Upper lobe of left lung (tissue), 6 donors: ENCODE measurements at regions not wholly inside any gene's neighbourhood (a gene's known extent, or its start where the extent isn't known, plus 50 kb on each side); places are given as distances from the start of the nearest gene placed in this dataset.

ENCODE experiments used
- ATAC-seq, 2 donors: fragments of 200-7000 bp; cut with Tn5 transposase; one replicate each; pipeline ENCODE4 v1.9.1; 2022; ENCODE audit warnings: mild to moderate bottlenecking in 2 of 2, moderate library complexity in 2 of 2; ENCODE audit not compliant: low FRiP score in 2 of 2
- DNase-seq, 2 donors: peaks; one replicate each; pipeline ENCODE4 v3.0.0-alpha.2; 2019 to 2020
- H3K27ac ChIP-seq, 4 donors: fragments of 200-600 bp; sonication (generic); one replicate each; pipeline ENCODE4 v1.5.1; 2016 to 2019
- H3K27me3 ChIP-seq, 4 donors: fragments of 200-600 bp; sonication (generic); one replicate each; pipeline ENCODE4 v1.5.1; 2017 to 2019
- H3K36me3 ChIP-seq, 4 donors: fragments of 200-600 bp; sonication (generic); one replicate each; pipeline ENCODE4 v1.5.1; 2016 to 2019
- H3K4me1 ChIP-seq, 4 donors: fragments of 200-600 bp; sonication (generic); one replicate each; pipeline ENCODE4 v1.5.1; 2018 to 2019
- H3K4me3 ChIP-seq, 4 donors: fragments of 200-600 bp; sonication (generic); one replicate each; pipeline ENCODE4 v1.5.1; 2017 to 2019; ENCODE audit warnings: mild to moderate bottlenecking in 2 of 4, moderate library complexity in 1 of 4
- H3K9me3 ChIP-seq, 4 donors: fragments of 200-600 bp; sonication (generic); one replicate each; pipeline ENCODE4 v1.5.1; 2018 to 2019
- EP300 ChIP-seq, 4 donors: sonication (generic); formaldehyde crosslinking; IDR thresholded peaks; one replicate each; pipeline ENCODE4 v1.5.1; 2017; ENCODE audit warnings: antibody characterized with exemption in 4 of 4, control low read depth in 2 of 4
- POLR2A ChIP-seq, 4 donors: fragments of 450-650 bp; IDR thresholded peaks; one replicate each; pipeline ENCODE4 v1.5.1; 2016 to 2017; ENCODE audit warnings: antibody characterized with exemption in 4 of 4, mild to moderate bottlenecking in 2 of 4
- POLR2AphosphoS5 ChIP-seq, 2 donors: sonication (generic); formaldehyde crosslinking; IDR thresholded peaks; one replicate each; pipeline ENCODE4 v1.5.1; 2017; ENCODE audit warnings: antibody characterized with exemption in 2 of 2
- WGBS, 2 donors: methylation state at CpG; one replicate each; pipeline ENCODE4 v1.1.5; 2017 to 2018; 5-methylcytosine and 5-hydroxymethylcytosine counted together
- TF ChIP-seq, protein P1 (sequence below), 6 experiments: fragments of 450-650 bp in 4 of 6; fragments of 200-600 bp in 2 of 6; sonication (generic) in 2 of 6; IDR thresholded peaks; one replicate each; pipeline ENCODE4 v1.5.1; 2016 to 2019; ENCODE audit warnings: antibody characterized with exemption in 6 of 6
- donor health status: DM: no; HTN: no; CAD: no; lungs with moderate emphysema.
- donor health status: DM: no; HTN: yes; CAD: no; lungs with severe emphysema.

DNA sequence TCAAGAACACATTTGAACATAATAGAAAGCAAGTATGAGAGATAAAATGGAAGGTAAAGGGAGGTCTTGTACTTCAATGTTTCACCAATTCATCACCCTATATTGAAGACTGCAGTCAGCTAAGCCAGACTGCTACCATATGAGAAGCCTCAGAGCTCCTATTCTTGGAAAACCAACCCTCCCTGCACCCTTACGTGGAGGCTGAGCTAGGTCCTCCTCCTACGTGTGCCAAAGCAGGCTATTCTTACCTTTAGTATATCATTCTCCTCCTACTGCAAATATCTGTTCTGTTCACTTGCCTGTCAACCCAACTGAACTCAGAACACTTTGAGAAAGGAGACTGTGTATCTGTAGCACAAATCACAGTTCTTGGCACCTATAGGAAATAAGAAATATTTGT lies 255.8 kb upstream of the HNRNPA3 start:
- no peak for TF ChIP-seq POLR2AphosphoS5 (IDR thresholded peaks at IDR 0.05)
- no peak for TF ChIP-seq EP300 (IDR thresholded peaks at IDR 0.05)
- Histone ChIP-seq H3K27ac (no peak overlapping the region), H3K36me3 (no peaks in the 10 kb centered on the region), H3K27me3 (no peaks in the 10 kb centered on the region), H3K9me3 (no peaks in the 10 kb centered on the region), H3K4me3 (no peak overlapping the region), H3K4me1 (no peaks in the 10 kb centered on the region)
- 87 to 89% methylated on average over 2 of the region's 2 CpGs for WGBS, 2 donors
- DNase-seq (no peak), ATAC-seq (no peak)

DNA sequence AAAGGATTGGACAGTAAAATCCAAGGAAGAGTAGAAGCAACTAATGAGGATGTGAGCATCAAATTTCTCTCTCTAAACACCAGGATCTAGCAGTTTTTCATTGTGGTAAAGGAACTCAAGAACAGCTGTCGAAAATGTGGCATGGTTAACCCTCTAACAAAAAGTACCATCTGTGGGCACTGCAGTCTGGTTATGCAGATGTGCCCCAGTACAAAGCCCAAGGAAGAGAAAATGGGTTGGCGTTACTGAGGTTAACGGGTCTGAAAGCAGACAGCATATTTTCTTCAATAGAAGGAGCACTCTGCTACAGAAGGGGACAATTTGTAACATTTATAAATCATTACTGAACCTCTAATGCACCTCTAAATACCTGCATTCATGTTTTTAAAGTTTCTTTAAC lies 253.0 kb upstream of the HNRNPA3 start:
- no peaks in the 10 kb centered on the region for H3K9me3 ChIP-seq
- no peaks in the 10 kb centered on the region for H3K36me3 ChIP-seq
- H3K27me3 ChIP-seq: no peaks in the 10 kb centered on the region
- WGBS, 2 donors: 73 to 83% methylated on average over 3 of the region's 3 CpGs
- H3K4me1 ChIP-seq: no peaks in the 10 kb centered on the region
- TF ChIP-seq POLR2A (IDR thresholded peaks at IDR 0.05) (no peak), EP300 (IDR thresholded peaks at IDR 0.05) (no peak), POLR2AphosphoS5 (IDR thresholded peaks at IDR 0.05) (no peak)
- TF ChIP-seq, protein P1, sequence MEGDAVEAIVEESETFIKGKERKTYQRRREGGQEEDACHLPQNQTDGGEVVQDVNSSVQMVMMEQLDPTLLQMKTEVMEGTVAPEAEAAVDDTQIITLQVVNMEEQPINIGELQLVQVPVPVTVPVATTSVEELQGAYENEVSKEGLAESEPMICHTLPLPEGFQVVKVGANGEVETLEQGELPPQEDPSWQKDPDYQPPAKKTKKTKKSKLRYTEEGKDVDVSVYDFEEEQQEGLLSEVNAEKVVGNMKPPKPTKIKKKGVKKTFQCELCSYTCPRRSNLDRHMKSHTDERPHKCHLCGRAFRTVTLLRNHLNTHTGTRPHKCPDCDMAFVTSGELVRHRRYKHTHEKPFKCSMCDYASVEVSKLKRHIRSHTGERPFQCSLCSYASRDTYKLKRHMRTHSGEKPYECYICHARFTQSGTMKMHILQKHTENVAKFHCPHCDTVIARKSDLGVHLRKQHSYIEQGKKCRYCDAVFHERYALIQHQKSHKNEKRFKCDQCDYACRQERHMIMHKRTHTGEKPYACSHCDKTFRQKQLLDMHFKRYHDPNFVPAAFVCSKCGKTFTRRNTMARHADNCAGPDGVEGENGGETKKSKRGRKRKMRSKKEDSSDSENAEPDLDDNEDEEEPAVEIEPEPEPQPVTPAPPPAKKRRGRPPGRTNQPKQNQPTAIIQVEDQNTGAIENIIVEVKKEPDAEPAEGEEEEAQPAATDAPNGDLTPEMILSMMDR (IDR thresholded peaks at IDR 0.05): no peak
- no peak overlapping the region for H3K4me3 ChIP-seq
- ATAC-seq (no peak), DNase-seq (no peak)
- H3K27ac ChIP-seq: no peak overlapping the region

DNA sequence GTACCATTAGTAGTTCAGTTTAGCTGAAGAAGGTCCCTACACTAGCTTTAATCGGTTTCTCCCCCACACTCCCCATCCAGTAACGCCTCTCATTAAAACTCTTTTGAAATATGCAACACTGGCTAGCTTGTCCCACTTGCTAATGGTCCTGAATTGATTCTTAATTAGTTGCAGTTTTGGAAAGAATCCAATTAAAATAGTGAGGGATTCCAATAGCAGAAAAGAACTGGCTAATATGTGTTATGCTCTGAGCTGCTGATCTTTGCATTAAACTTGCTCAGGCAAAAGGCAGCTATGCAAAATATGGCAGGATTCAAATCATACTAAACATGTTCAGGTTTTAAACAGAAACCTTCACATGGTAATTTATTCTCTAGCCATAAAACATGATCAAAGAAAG lies 252.5 kb upstream of the HNRNPA3 start:
- Histone ChIP-seq H3K27ac (no peak overlapping the region), H3K9me3 (no peaks in the 10 kb centered on the region), H3K4me1 (no peaks in the 10 kb centered on the region), H3K36me3 (no peaks in the 10 kb centered on the region), H3K27me3 (no peaks in the 10 kb centered on the region), H3K4me3 (no peak overlapping the region)
- no peak for DNase-seq
- WGBS, 2 donors: 77 to 93% methylated on average over 2 of the region's 2 CpGs
- no peak for TF ChIP-seq POLR2A (IDR thresholded peaks at IDR 0.05)
- no peak for TF ChIP-seq EP300 (IDR thresholded peaks at IDR 0.05)
- TF ChIP-seq, protein P1 (IDR thresholded peaks at IDR 0.05): no peak
- no peak for TF ChIP-seq POLR2AphosphoS5 (IDR thresholded peaks at IDR 0.05)
- no peak for ATAC-seq

DNA sequence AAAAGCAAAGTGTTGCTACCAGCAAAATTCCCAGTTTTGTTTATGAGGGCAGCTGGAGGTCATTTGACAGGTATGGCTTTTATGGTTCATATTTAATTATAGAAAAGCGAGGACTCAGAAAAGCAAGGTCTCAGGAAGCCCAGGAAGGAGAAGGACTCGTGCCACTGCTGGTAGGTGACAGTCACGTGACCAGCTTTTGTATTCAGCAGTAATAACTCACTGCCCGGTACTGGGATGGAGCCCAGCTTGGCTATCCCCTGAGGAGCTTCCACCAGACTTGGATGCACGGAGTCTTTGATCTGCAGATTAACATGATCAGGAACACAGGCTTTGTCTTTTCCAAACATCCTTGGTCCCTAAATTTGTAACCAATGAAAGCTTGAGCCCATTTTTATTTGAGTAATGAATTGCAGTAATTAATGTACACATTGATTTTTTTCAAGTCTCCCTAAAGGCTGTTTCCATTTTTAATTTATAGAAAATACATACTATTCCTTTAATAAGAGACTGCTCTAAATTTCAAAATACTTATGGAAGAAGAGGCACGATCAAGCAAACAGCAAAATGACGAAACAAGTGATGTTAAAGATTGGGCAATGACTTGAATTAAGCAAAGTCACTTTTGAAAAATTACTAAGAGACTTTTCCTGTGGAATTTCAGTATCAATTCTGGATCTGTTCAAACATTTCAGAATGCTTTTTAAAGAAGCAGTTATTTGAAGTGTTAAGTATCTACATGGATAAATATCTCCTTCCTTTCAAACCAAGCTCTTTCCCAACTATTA lies 251.7 kb upstream of the HNRNPA3 start:
- TF ChIP-seq EP300 (IDR thresholded peaks at IDR 0.05) (no peak), POLR2A (IDR thresholded peaks at IDR 0.05) (no peak), POLR2AphosphoS5 (IDR thresholded peaks at IDR 0.05) (no peak)
- TF ChIP-seq, protein P1 (IDR thresholded peaks at IDR 0.05): no peak
- no peak for DNase-seq
- no peak overlapping the region for H3K27ac ChIP-seq
- H3K4me1 ChIP-seq: no peaks in the 10 kb centered on the region
- 54 to 55% methylated on average over 7 of the region's 7 CpGs for WGBS, 2 donors
- no peaks in the 10 kb centered on the region for H3K27me3 ChIP-seq
- H3K36me3 ChIP-seq: no peaks in the 10 kb centered on the region
- no peaks in the 10 kb centered on the region for H3K9me3 ChIP-seq
- no peak overlapping the region for H3K4me3 ChIP-seq
- ATAC-seq: no peak

DNA sequence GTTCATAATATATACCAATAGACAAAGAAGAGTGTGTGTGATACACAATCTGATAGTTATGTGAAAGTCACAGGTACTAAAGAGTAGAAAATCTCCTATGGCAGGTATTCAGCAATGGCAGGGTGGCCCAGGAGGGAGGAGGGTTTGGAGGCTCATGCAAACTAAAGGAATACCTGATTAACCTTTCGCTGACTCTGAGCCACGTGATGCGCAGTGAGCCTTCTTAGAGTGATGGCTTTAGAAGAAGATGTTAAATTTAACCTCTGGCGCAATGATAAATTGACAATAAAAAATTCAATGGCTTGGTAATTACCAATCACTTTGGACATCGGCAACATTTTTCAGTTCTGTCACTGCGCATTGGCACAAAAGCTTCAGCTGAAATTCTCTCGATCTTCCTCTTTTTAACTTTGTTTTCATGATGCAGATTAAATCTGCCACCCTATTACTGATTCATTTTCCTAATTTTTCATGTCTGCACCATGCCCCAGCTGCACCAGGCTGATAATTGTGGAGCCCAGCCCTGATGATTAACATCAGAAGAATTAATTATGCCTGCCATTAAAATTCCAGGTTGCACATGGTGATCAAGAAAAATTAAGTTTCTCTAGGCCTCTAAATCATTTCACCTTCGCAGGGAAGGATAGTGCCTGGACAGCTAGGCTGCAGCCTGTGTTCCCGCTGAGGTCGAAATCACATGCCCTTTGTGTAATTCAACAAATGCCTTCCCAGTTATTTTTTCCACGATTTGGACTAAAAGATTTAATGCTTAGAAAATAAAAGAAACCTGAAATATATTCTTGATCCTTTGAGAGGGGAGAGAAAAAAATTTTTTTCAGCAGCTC lies 250.6 kb upstream of the HNRNPA3 start:
- H3K4me3 ChIP-seq: no peak overlapping the region
- H3K4me1 ChIP-seq: no peaks in the 10 kb centered on the region
- no peaks in the 10 kb centered on the region for H3K36me3 ChIP-seq
- DNase-seq (no peak), ATAC-seq (no peak)
- WGBS, 2 donors: 90 to 92% methylated on average over 11 of the region's 11 CpGs
- no peaks in the 10 kb centered on the region for H3K9me3 ChIP-seq
- no peak for TF ChIP-seq EP300 (IDR thresholded peaks at IDR 0.05)
- TF ChIP-seq POLR2A (IDR thresholded peaks at IDR 0.05): no peak
- TF ChIP-seq, protein P1 (IDR thresholded peaks at IDR 0.05): no peak
- TF ChIP-seq POLR2AphosphoS5 (IDR thresholded peaks at IDR 0.05): no peak
- no peak overlapping the region for H3K27ac ChIP-seq
- H3K27me3 ChIP-seq: no peaks in the 10 kb centered on the region
